Kidney epithelial cell (primary cell): ENCODE measurements at regions not wholly inside any gene's neighbourhood (a gene's known extent, or its start where the extent isn't known, plus 50 kb on each side); places are given as distances from the start of the nearest gene placed in this dataset.
A peak's percentile ranks its signal among the peaks of the same experiment; 100 is the strongest.
"Not testable (repeated sequence)": the region's sequence is repeated elsewhere in the genome, so short reads cannot be mapped to it uniquely, and the experiment has no call there.

Source experiments
- DNase-seq: peaks from one replicate; pipeline ENCODE4 v3.0.0-alpha.2; 2010; ENCODE audit warnings: low read depth
- H3K27me3 ChIP-seq: 2 replicates; pipeline ENCODE4 v1.6.0; 2011; ENCODE audit warnings: low read length; ENCODE audit not compliant: control insufficient read depth, insufficient read depth
- H3K36me3 ChIP-seq: 2 replicates; pipeline ENCODE4 v1.5.1; 2011; ENCODE audit warnings: low read length; ENCODE audit not compliant: control insufficient read depth, insufficient read depth
- H3K4me3 ChIP-seq: 2 replicates; pipeline ENCODE4 v1.5.1; 2011; ENCODE audit warnings: low read depth, mild to moderate bottlenecking, control low read depth, low read length
- TF ChIP-seq, protein P1 (sequence below): IDR thresholded peaks from 2 replicates; pipeline ENCODE4 v1.5.1; 2011; ENCODE audit warnings: mild to moderate bottlenecking, moderate library complexity, low read length, control low read depth, inconsistent platforms; ENCODE audit not compliant: insufficient read depth, poor library complexity, severe bottlenecking

- TF ChIP-seq, protein P1, sequence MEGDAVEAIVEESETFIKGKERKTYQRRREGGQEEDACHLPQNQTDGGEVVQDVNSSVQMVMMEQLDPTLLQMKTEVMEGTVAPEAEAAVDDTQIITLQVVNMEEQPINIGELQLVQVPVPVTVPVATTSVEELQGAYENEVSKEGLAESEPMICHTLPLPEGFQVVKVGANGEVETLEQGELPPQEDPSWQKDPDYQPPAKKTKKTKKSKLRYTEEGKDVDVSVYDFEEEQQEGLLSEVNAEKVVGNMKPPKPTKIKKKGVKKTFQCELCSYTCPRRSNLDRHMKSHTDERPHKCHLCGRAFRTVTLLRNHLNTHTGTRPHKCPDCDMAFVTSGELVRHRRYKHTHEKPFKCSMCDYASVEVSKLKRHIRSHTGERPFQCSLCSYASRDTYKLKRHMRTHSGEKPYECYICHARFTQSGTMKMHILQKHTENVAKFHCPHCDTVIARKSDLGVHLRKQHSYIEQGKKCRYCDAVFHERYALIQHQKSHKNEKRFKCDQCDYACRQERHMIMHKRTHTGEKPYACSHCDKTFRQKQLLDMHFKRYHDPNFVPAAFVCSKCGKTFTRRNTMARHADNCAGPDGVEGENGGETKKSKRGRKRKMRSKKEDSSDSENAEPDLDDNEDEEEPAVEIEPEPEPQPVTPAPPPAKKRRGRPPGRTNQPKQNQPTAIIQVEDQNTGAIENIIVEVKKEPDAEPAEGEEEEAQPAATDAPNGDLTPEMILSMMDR, result no peak
- no peaks in the 10 kb centered on the region for H3K27me3 ChIP-seq
- no peak for DNase-seq
Observed at GRCh38 chr6:112416866-112417265, 69.7 kb downstream of the RFPL4B start.

DNA sequence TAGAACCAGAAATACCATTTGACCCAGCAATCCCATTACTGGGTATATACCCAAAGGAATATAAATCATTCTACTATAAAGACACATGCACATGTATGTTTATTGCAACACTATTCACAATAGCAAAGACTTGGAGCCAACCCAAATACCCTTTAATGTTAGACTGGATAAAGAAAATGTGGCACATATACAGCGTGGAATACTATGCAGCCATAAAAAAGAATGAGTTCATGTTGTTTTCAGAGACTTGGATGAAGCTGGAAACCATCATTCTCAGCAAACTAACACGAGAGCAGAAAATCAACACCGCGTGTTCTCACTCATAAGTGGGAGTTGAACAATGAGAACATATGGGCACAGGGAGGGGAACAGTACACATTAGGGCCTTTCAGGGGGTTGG is 79.9 kb downstream of the RFPL4B start:
- H3K27me3 ChIP-seq, H3K36me3 ChIP-seq, DNase-seq, H3K4me3 ChIP-seq: not testable (repeated sequence)

More at GRCh38 chr6:112416866-112417265, 69.7 kb downstream of the RFPL4B start:
- no peak overlapping the region for H3K4me3 ChIP-seq
- H3K36me3 ChIP-seq, result no peaks in the 10 kb centered on the region

- H3K4me3 ChIP-seq, result no peak overlapping the region
- TF ChIP-seq, protein P1, result no peak
- DNase-seq, result no peak
- no peaks in the 10 kb centered on the region for H3K36me3 ChIP-seq
- H3K27me3 ChIP-seq, result no peaks in the 10 kb centered on the region
Observed at GRCh38 chr6:112427499-112427898, 80.4 kb downstream of the RFPL4B start.

GRCh38 chr6:112428477-112428876 is 81.3 kb downstream of the RFPL4B start:
- no peaks in the 10 kb centered on the region for H3K36me3 ChIP-seq
- DNase-seq, result no peak
- H3K4me3 ChIP-seq, result no peak overlapping the region
- no peaks in the 10 kb centered on the region for H3K27me3 ChIP-seq
- TF ChIP-seq, protein P1, result no peak

- Histone ChIP-seq H3K36me3 (no peaks in the 10 kb centered on the region), H3K27me3 (no peaks in the 10 kb centered on the region), H3K4me3 (no peak overlapping the region)
- DNase-seq, result no peak
- TF ChIP-seq, protein P1, result peak; percentile 4
Observed at GRCh38 chr6:112429226-112429625, 82.1 kb downstream of the RFPL4B start.

- DNase-seq, result no peak
- TF ChIP-seq, protein P1, result no peak
- H3K4me3 ChIP-seq, result no peak overlapping the region
- H3K36me3 ChIP-seq, result no peaks in the 10 kb centered on the region
- H3K27me3 ChIP-seq, result no peaks in the 10 kb centered on the region
Observed at GRCh38 chr6:112431803-112432202, 84.7 kb downstream of the RFPL4B start.
